ENCODE measurements at regions not wholly inside any gene's neighbourhood (a gene's known extent, or its start where the extent isn't known, plus 50 kb on each side); places are given as distances from the start of the nearest gene placed in this dataset.

DNA sequence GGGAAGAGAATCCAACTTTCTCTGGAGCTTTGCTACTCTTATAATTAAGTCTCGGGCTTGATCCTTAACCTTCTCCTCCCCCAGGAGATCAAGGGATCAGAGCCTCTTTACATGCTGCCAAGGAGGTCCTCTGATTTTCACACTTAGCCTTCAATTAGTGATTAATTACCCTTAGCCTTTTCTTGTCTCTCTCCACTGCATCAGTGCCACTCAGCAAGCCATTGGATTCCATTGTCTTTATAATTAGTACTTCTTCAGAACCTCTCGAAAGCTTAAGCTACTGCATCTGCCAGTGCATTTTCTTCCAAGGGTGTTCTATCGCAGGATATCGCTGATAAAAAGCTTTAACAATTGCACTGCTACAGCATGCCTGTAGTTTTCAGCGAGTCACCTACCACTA, 477.0 kb upstream of the MEIS1 start:
- no peak overlapping the region for H3K27ac ChIP-seq (ENCODE audit: poor library complexity, severe bottlenecking)
- no peaks in the 10 kb centered on the region for H3K9me3 ChIP-seq (ENCODE audit: severe bottlenecking)
- H3K36me3 ChIP-seq (ENCODE audit: low read depth): no peaks in the 10 kb centered on the region
- H3K4me1 ChIP-seq (ENCODE audit: insufficient read depth, poor library complexity, severe bottlenecking): no peaks in the 10 kb centered on the region
- ATAC-seq (ENCODE audit: low read depth) (no peak), DNase-seq (ENCODE audit: low spot score) (no peak)
- H3K27me3 ChIP-seq (ENCODE audit: insufficient read depth, poor library complexity, severe bottlenecking): no peaks in the 10 kb centered on the region
- H3K4me3 ChIP-seq (ENCODE audit: severe bottlenecking): no peak overlapping the region
- TF ChIP-seq, protein P1, sequence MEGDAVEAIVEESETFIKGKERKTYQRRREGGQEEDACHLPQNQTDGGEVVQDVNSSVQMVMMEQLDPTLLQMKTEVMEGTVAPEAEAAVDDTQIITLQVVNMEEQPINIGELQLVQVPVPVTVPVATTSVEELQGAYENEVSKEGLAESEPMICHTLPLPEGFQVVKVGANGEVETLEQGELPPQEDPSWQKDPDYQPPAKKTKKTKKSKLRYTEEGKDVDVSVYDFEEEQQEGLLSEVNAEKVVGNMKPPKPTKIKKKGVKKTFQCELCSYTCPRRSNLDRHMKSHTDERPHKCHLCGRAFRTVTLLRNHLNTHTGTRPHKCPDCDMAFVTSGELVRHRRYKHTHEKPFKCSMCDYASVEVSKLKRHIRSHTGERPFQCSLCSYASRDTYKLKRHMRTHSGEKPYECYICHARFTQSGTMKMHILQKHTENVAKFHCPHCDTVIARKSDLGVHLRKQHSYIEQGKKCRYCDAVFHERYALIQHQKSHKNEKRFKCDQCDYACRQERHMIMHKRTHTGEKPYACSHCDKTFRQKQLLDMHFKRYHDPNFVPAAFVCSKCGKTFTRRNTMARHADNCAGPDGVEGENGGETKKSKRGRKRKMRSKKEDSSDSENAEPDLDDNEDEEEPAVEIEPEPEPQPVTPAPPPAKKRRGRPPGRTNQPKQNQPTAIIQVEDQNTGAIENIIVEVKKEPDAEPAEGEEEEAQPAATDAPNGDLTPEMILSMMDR (IDR thresholded peaks at IDR 0.05; ENCODE audit: poor library complexity, severe bottlenecking): no peak

DNA sequence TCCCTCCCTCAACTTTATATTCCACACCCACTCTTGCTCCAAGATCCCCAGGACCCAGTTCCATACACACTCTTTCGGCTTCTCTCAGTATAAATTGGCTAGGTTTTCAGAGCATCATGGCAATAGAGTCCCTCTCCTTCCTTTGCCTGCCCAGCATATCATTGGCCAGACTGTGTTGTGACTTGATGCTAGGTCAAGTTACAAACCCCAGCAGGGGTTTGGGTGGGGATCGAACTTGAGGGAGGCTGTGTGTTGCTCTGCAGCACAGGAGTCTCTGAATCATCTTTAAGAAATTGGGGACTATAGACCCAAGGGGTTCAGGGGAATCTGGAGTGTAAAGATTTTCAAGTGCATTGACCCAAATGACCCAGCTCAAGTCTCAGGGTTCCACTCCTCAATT, 477.5 kb upstream of the MEIS1 start:
- no peaks in the 10 kb centered on the region for H3K9me3 ChIP-seq (ENCODE audit: severe bottlenecking)
- no peak for ATAC-seq (ENCODE audit: low read depth)
- no peaks in the 10 kb centered on the region for H3K36me3 ChIP-seq (ENCODE audit: low read depth)
- H3K4me1 ChIP-seq (ENCODE audit: insufficient read depth, poor library complexity, severe bottlenecking): no peaks in the 10 kb centered on the region
- H3K27ac ChIP-seq (ENCODE audit: poor library complexity, severe bottlenecking): no peak overlapping the region
- TF ChIP-seq, protein P1 (IDR thresholded peaks at IDR 0.05; ENCODE audit: poor library complexity, severe bottlenecking): no peak
- H3K27me3 ChIP-seq (ENCODE audit: insufficient read depth, poor library complexity, severe bottlenecking): no peaks in the 10 kb centered on the region
- DNase-seq (ENCODE audit: low spot score): no peak
- no peak overlapping the region for H3K4me3 ChIP-seq (ENCODE audit: severe bottlenecking)

DNA sequence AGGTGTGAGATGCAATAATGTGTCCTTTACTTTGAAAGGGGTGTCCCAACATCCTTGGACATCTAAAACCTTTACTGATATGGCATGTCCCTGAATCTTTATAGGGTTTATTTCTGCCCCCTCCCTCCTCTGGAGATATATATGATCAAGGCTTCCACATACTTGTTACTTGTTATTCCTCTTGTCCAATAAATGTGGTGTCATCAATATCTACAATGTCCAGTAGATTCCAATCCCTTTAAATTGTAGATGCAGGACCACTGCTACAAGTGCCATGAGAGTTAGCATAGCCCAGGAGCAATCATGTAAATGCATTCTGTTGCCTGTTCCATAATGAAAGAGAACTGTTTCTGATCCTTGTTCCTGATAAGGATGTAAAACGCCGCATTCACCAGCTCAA, 479.7 kb upstream of the MEIS1 start:
- H3K27me3 ChIP-seq (ENCODE audit: insufficient read depth, poor library complexity, severe bottlenecking): no peaks in the 10 kb centered on the region
- TF ChIP-seq, protein P1 (IDR thresholded peaks at IDR 0.05; ENCODE audit: poor library complexity, severe bottlenecking): no peak
- ATAC-seq (ENCODE audit: low read depth): no peak

DNA sequence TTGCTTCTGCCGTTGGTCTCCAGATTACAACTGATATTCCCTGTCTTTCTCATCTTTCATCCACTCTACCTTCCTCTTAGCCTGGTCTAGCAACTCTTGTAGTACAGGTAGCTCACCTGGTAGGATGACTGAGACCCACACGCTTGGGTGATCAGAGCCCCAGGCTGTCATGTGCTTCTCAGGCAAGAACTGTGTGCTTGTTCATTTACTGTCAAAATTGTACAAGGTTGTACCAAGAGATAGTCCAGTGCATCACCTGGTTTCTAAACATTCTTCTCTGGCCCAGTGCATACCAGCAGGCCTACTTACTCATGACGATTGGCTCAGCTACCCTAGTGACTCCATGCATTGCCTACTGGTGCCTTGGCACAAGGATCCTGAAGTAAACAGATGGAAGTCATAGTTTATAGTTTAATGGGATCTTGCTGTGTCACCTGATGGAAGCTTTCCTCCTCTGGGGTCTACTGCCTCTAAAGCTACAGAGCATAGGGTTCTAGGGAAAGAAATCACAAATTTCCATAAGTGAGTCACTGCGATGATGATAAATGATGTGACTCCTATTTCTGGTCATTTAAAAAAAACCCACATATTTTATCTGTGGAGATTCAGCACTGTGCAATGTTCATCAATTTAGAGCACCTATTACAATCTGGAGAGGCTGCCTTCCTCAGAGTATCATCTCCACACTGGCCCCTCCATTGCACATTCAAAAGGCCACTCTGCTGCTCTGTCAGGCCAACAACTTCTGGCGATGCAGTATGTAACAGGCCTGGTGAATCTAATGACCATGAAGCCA, 481.8 kb upstream of the MEIS1 start:
- Histone ChIP-seq H3K27me3 (ENCODE audit: insufficient read depth, poor library complexity, severe bottlenecking) (no peaks in the 10 kb centered on the region), H3K9me3 (ENCODE audit: severe bottlenecking) (no peaks in the 10 kb centered on the region), H3K36me3 (ENCODE audit: low read depth) (no peaks in the 10 kb centered on the region), H3K4me3 (ENCODE audit: severe bottlenecking) (no peak overlapping the region), H3K4me1 (ENCODE audit: insufficient read depth, poor library complexity, severe bottlenecking) (no peaks in the 10 kb centered on the region), H3K27ac (ENCODE audit: poor library complexity, severe bottlenecking) (no peak overlapping the region)
- TF ChIP-seq, protein P1 (IDR thresholded peaks at IDR 0.05; ENCODE audit: poor library complexity, severe bottlenecking): no peak
- DNase-seq (ENCODE audit: low spot score): no peak
- ATAC-seq (ENCODE audit: low read depth): no peak

More for the DNA sequence above, 479.7 kb upstream of the MEIS1 start:
- Histone ChIP-seq H3K27ac (ENCODE audit: poor library complexity, severe bottlenecking) (no peak overlapping the region), H3K36me3 (ENCODE audit: low read depth) (no peaks in the 10 kb centered on the region), H3K9me3 (ENCODE audit: severe bottlenecking) (no peaks in the 10 kb centered on the region), H3K4me3 (ENCODE audit: severe bottlenecking) (no peak overlapping the region), H3K4me1 (ENCODE audit: insufficient read depth, poor library complexity, severe bottlenecking) (no peaks in the 10 kb centered on the region)
- DNase-seq (ENCODE audit: low spot score): no peak

DNA sequence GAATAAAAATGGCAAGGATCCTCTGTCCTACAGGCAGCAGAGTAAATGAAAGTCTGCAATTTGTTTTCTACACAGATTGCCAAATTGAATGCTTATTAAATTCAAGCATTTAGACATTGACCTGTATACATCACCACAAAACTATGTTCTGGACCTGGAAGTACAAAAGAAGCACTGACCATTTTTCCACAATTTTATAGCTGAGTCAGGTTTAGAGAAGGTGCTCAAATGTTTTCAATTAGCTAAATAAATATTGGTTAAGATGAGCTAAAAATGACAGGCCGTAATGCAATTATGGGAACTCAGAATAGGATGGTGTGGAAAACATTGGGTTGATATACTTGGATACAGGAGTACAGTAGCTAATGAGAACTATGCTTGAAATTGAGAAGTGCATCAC, 490.7 kb upstream of the MEIS1 start:
- Histone ChIP-seq H3K27me3 (ENCODE audit: insufficient read depth, poor library complexity, severe bottlenecking) (no peaks in the 10 kb centered on the region), H3K4me1 (ENCODE audit: insufficient read depth, poor library complexity, severe bottlenecking) (no peaks in the 10 kb centered on the region), H3K27ac (ENCODE audit: poor library complexity, severe bottlenecking) (no peak overlapping the region), H3K4me3 (ENCODE audit: severe bottlenecking) (no peak overlapping the region), H3K36me3 (ENCODE audit: low read depth) (no peaks in the 10 kb centered on the region), H3K9me3 (ENCODE audit: severe bottlenecking) (no peaks in the 10 kb centered on the region)
- ATAC-seq (ENCODE audit: low read depth) (no peak), DNase-seq (ENCODE audit: low spot score) (no peak)
- TF ChIP-seq, protein P1 (IDR thresholded peaks at IDR 0.05; ENCODE audit: poor library complexity, severe bottlenecking): no peak

Data from RWPE2 (cell line).